Ishikawa (cell line): ENCODE measurements at regions not wholly inside any gene's neighbourhood (a gene's known extent, or its start where the extent isn't known, plus 50 kb on each side); places are given as distances from the start of the nearest gene placed in this dataset.

Experiments used
- CREB1 ChIP-seq: IDR thresholded peaks from 2 replicates; pipeline ENCODE4 v1.6.1; 2012; ENCODE audit warnings: low read depth
- EP300 ChIP-seq: IDR thresholded peaks from 2 replicates; pipeline ENCODE4 v1.6.1; 2012; ENCODE audit warnings: borderline replicate concordance
- FOXM1 ChIP-seq: IDR thresholded peaks from 2 replicates; pipeline ENCODE4 v1.6.1; 2012; ENCODE audit warnings: low read depth, borderline replicate concordance
- RAD21 ChIP-seq: IDR thresholded peaks from 2 replicates; pipeline ENCODE4 v1.6.1; 2012; ENCODE audit warnings: low read depth
- TAF1 ChIP-seq: IDR thresholded peaks from 2 replicates; pipeline ENCODE4 v1.6.1; 2012; ENCODE audit warnings: low read depth, mild to moderate bottlenecking
- YY1 ChIP-seq: IDR thresholded peaks from 2 replicates; pipeline ENCODE4 v1.6.1; 2012; ENCODE audit warnings: low read depth
- TF ChIP-seq, protein P1 (sequence below): IDR thresholded peaks from 2 replicates; pipeline ENCODE4 v1.6.1; 2012; ENCODE audit warnings: low read depth, mild to moderate bottlenecking
- TF ChIP-seq, protein P2 (sequence below): IDR thresholded peaks from 2 replicates; pipeline ENCODE4 v1.6.1; 2012

DNA sequence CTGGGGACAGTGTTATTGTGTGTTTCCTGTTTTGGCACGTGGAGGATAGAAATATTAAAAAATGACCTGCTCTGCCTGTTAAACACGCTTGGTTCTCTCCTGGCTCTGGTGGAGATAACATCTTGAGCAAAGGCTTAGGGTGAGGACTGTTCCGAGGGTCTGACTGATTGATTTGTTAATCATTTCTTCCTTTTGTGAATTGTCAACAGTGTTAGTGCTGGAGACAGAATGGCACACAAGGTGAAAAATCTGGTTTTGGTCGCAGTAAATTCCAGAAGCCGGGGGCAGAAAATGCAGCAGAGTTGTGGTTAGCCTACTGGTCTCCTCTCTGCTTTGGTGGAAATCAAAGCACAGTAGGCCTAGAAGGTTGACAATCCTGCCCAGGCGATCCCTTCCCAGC is 163.6 kb downstream of the FGF9 start:
- no peak for TF ChIP-seq CREB1
- no peak for TF ChIP-seq EP300
- TF ChIP-seq, protein P1, sequence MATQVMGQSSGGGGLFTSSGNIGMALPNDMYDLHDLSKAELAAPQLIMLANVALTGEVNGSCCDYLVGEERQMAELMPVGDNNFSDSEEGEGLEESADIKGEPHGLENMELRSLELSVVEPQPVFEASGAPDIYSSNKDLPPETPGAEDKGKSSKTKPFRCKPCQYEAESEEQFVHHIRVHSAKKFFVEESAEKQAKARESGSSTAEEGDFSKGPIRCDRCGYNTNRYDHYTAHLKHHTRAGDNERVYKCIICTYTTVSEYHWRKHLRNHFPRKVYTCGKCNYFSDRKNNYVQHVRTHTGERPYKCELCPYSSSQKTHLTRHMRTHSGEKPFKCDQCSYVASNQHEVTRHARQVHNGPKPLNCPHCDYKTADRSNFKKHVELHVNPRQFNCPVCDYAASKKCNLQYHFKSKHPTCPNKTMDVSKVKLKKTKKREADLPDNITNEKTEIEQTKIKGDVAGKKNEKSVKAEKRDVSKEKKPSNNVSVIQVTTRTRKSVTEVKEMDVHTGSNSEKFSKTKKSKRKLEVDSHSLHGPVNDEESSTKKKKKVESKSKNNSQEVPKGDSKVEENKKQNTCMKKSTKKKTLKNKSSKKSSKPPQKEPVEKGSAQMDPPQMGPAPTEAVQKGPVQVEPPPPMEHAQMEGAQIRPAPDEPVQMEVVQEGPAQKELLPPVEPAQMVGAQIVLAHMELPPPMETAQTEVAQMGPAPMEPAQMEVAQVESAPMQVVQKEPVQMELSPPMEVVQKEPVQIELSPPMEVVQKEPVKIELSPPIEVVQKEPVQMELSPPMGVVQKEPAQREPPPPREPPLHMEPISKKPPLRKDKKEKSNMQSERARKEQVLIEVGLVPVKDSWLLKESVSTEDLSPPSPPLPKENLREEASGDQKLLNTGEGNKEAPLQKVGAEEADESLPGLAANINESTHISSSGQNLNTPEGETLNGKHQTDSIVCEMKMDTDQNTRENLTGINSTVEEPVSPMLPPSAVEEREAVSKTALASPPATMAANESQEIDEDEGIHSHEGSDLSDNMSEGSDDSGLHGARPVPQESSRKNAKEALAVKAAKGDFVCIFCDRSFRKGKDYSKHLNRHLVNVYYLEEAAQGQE: no peak
- no peak for TF ChIP-seq RAD21
- TF ChIP-seq YY1: no peak
- no peak for TF ChIP-seq FOXM1
- TF ChIP-seq, protein P2, sequence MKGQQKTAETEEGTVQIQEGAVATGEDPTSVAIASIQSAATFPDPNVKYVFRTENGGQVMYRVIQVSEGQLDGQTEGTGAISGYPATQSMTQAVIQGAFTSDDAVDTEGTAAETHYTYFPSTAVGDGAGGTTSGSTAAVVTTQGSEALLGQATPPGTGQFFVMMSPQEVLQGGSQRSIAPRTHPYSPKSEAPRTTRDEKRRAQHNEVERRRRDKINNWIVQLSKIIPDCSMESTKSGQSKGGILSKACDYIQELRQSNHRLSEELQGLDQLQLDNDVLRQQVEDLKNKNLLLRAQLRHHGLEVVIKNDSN: no peak
- TF ChIP-seq TAF1: no peak
